ENCODE measurements at regions not wholly inside any gene's neighbourhood (a gene's known extent, or its start where the extent isn't known, plus 50 kb on each side); places are given as distances from the start of the nearest gene placed in this dataset.

GRCh38 chr6:121896771-121897170 is 461.3 kb downstream of the GJA1 start:
- no peak overlapping the region for H2AFZ ChIP-seq (ENCODE audit: low read length)
- H3K4me2 ChIP-seq (ENCODE audit: insufficient read depth, insufficient read length, low read length), result no peak overlapping the region
- no peak overlapping the region for H2BK20ac ChIP-seq (ENCODE audit: low read depth, low read length, poor library complexity, severe bottlenecking)
- H3K9me3 ChIP-seq (ENCODE audit: control insufficient read depth, low read depth, low read length), result no peaks in the 10 kb centered on the region
- no peaks in the 10 kb centered on the region for H3K27me3 ChIP-seq (ENCODE audit: insufficient read depth, low read length)
- no CpG with 5 or more reads among the region's 3 CpGs for WGBS (ENCODE audit: extremely low coverage, insufficient read length, low lambda C conversion rate)
- H3K18ac ChIP-seq (ENCODE audit: insufficient read length, low read depth, low read length), result no peak overlapping the region
- H2BK12ac ChIP-seq (ENCODE audit: insufficient read length, low read depth, low read length), result no peak overlapping the region
- no peak overlapping the region for H2AK5ac ChIP-seq (ENCODE audit: insufficient read length, low read length)
- Mint-ChIP-seq H3K9me3 (no peaks in the 10 kb centered on the region), H3K27ac (no peak overlapping the region), H3K4me3 (no peak overlapping the region), H3K27me3 (ENCODE audit: low read depth) (no peaks in the 10 kb centered on the region), H3K4me1 (peaks cover 33% of the 10 kb centered on the region in 2 experiments), H3K36me3 (ENCODE audit: insufficient read depth in 1 of 3, low read depth in 3 of 3) (no peaks in the 10 kb centered on the region)
- H3K56ac ChIP-seq (ENCODE audit: insufficient read length, low read depth, low read length), result no peak overlapping the region
- H4K8ac ChIP-seq (replicated peaks; ENCODE audit: insufficient read length, low read depth, low read length), result no peak overlapping the region
- no peaks in the 10 kb centered on the region for H3K23me2 ChIP-seq (ENCODE audit: insufficient read length, low read depth, low read length, poor library complexity, severe bottlenecking)
- no peak overlapping the region for H4K5ac ChIP-seq (ENCODE audit: insufficient read length, low read depth, low read length)
- H3K9ac ChIP-seq (ENCODE audit: extremely low read depth, insufficient read length, low read length), result no peak overlapping the region
- H3K23ac ChIP-seq (ENCODE audit: insufficient read length, low read depth, low read length), result no peak overlapping the region
- H3K79me1 ChIP-seq (ENCODE audit: insufficient read depth, low read depth, low read length, poor library complexity, severe bottlenecking), result no peaks in the 10 kb centered on the region
- H4K91ac ChIP-seq (ENCODE audit: insufficient read length, low read depth, low read length), result no peak overlapping the region
- H3K27ac ChIP-seq (ENCODE audit: insufficient read length, low read depth, low read length), result no peak overlapping the region
- H3K14ac ChIP-seq (ENCODE audit: insufficient read depth, low read length), result no peak overlapping the region
- H3K79me2 ChIP-seq (ENCODE audit: insufficient read depth, low read length), result no peaks in the 10 kb centered on the region
- no peak for TF ChIP-seq CTCF (conservative IDR thresholded peaks at IDR 0.05)
- DNase-seq, result no peak
- H2BK120ac ChIP-seq (ENCODE audit: low read depth, low read length, poor library complexity, severe bottlenecking), result no peak overlapping the region
- no peak overlapping the region for H3T11ph ChIP-seq (ENCODE audit: low read length)
- H2BK5ac ChIP-seq (ENCODE audit: insufficient read length, low read length), result no peak overlapping the region
- no peak overlapping the region for H2BK15ac ChIP-seq (ENCODE audit: low read depth, low read length)
- no peak overlapping the region for H3K4ac ChIP-seq (ENCODE audit: low read depth, low read length)
- H4K20me1 ChIP-seq (ENCODE audit: control insufficient read depth, insufficient read depth, insufficient read length), result no peaks in the 10 kb centered on the region
- no peaks in the 10 kb centered on the region; the same call in 1 of the 2 replicates for H3K4me1 ChIP-seq (ENCODE audit: insufficient read depth, low read length)

All from H9 (cell line).